Mucosa of gallbladder (tissue), 1 donor: ENCODE measurements at regions not wholly inside any gene's neighbourhood (a gene's known extent, or its start where the extent isn't known, plus 50 kb on each side); places are given as distances from the start of the nearest gene placed in this dataset.

Experiments
- DNase-seq: peaks from one replicate; pipeline ENCODE4 v3.0.0-alpha.2; 2020; ENCODE audit warnings: low spot score
- donor health status: DM: no; HTN: no; CAD: no.

GRCh38 chr2:217091531-217091930, 231.7 kb upstream of the TNP1 start:
- no peak for DNase-seq

DNA sequence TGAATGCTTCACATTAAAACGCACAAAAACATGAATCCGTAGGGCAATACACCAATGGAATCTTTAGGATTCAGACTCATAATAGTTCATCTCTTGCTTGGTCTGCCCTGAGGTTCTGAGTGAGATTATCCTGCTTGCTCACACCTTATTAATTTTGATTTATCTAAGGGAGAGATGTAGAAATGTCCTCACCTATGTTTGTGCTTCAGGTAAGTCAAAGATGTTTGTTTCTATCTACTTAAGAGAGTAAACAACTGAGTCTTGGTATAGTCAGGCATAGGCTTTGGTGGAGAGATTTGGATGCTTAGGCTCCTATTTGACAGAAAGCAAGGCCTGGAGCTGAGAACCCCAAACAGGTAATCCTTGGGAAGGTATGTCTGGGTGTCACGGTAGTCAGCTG, 231.0 kb upstream of the TNP1 start:
- DNase-seq: no peak

DNA sequence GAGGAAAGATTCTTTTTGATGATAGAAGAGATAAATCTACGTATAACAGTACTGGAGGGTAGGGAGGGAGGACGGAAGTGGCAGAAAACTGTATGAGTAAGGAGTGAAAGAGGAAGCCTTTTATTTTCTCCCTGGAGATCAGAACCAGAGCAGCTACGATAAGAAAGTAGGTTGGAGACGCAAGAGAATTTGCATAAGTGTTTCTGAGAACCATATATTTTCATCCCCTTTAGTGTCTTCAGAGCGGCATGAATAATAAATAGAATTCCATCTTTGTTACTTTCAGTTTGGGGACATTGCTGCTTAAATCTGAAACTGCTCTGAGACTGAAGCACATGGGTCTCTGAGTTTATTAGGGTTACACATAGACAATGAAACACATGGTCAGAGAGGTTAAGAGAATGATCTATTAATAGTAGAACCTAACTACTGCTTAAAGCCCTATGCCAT, 230.2 kb upstream of the TNP1 start:
- no peak for DNase-seq

DNA sequence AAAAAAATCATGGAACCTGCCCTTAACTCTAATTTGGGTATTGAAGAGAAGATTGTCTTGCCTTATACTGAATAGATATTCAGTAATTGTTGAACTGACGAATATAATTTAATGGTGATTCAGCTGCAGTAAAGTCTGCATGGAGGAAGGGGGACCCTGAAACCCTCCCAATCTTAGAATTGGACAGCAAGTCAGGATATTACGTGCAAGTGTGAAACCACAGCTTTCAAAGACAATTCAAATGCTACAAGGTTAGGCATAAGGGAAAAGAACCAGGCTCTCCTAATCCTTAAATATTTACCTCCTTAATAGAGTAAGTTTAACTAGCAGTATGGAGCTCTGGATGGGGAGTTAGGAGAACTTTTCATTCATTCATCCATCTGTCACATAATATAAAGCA, 226.9 kb upstream of the TNP1 start:
- DNase-seq: no peak

GRCh38 chr2:217086038-217086522, 226.2 kb upstream of the TNP1 start:
- DNase-seq: no peak

GRCh38 chr2:217085543-217085942, 225.7 kb upstream of the TNP1 start:
- DNase-seq: no peak

DNA sequence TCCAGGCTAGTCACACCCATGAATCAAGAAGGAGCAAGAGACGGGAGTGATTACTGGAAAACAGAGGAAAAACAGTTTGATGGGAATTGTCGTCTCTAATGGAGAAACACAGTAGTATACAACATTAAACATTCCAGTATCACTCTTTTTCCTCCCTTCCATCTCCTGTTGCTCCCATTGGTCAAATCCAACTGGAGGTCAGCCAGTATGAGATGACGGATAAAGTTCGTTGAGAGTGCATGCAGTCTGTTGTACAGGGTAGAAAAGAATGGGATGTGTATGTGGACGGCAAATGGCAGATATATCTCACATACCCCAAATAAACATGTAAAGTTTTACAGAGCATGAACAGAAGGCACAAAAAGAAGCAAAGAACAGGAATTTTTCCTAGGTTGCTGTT, 221.9 kb upstream of the TNP1 start:
- no peak for DNase-seq

DNA sequence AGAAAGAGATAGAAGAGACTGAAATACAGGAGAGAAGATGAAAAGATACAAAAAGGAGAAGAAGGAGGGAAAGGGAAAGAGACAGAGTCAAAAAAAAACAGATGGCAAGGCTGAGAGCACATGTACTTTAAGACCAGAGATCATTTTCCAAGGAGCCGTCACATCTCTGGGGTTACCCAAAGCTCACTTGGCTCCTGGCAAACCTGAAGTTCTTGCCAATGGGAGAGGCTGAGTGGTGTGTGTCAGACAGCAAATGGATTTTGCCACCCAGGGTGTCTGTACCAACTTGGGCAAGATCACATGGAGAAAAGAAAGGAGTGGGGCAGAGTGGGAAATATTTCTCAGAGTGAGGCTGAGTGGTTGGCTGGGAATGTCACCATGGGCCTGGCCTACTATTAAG, 219.3 kb upstream of the TNP1 start:
- DNase-seq: no peak

- DNase-seq: no peak
Observed at GRCh38 chr2:217077831-217078407, 218.1 kb upstream of the TNP1 start.

DNA sequence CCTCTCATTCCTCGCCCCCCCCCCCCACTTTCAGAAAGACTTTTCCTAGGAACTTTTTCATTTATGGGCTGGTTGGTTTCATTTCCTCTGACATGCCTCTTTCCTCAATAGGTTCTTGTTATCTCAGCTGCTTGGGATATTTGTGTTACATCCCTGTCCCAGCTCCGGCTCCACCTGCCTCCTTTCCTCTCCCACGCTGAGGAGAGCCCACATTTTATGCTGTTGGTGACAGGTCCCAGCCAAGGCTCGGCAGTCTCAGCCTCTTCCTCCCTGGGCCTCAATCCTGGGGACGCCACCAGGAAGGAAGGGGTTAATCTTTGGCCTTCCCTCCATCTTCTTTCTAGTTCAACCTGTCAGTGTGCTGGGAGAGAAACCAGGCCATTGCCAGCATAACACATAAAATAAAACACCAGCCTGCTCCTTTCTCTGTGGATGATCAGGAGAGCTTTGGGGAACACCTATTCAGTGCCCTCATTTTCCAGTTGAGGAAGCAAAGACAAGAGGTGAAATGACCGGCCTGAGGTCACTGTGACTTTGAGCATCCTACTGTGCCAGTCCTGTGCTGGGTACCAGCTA, 216.9 kb upstream of the TNP1 start:
- no peak for DNase-seq

- no peak for DNase-seq
Observed at GRCh38 chr2:217076058-217076435, 216.2 kb upstream of the TNP1 start.

DNA sequence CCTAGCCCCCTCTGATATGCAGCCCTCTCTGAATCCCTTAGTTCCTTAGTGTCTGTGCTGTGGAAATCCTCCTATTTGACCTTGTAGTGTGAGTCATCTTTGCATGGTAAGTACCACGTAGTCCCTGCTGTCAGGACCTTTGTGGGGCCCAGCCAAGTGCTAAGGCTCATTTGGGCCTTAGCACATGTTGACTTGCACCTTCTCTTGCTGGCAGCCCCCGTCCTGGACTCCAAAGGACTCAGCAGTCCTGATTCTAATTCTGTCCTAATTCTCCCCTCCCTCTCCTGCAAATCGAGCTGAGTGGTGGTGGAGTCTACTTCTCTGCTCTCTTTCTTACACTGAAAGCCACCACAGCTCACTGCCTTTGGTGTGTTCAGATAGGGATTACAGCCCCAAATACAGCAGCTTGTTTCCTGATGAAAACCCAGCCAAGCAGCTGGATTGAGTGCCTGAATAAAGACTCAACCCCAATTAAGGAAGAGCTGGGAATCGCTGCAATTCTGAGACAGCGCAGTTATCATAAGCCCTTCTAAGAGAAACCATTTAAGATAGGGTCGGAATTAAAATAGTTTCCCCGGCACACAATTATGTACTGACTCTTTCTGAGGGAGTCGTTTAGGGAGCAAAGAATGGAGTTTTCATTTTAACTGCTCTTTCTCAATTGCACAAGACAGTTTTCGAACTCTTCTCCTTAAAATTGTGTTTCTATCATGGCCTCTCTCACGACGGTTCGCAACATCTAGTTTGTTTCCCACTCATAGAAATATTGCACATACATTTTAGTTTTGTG, 215.6 kb upstream of the TNP1 start:
- DNase-seq: no peak

GRCh38 chr2:217074576-217075255, 214.9 kb upstream of the TNP1 start:
- DNase-seq: no peak

DNA sequence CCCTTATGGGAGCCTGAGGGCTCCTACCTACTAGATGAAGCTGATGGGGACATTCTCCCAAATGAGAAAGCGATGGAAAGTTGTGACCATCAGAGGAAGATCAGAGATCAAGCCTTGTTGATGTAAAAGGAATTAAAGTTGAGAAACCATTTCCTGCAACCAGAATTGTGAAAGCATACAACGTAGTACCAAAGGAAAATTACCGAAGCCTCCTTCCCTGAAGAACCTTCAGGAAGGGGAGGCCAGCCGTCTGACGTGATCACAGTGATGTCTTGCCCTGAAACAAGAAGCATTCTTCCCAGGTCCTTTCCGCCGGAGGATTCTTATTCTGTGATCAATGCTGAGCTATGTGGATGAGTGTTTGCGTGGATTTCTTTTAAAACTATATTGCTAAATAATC, 211.6 kb upstream of the TNP1 start:
- no peak for DNase-seq

- DNase-seq: no peak
Observed at GRCh38 chr2:217070611-217071010, 210.7 kb upstream of the TNP1 start.

DNA sequence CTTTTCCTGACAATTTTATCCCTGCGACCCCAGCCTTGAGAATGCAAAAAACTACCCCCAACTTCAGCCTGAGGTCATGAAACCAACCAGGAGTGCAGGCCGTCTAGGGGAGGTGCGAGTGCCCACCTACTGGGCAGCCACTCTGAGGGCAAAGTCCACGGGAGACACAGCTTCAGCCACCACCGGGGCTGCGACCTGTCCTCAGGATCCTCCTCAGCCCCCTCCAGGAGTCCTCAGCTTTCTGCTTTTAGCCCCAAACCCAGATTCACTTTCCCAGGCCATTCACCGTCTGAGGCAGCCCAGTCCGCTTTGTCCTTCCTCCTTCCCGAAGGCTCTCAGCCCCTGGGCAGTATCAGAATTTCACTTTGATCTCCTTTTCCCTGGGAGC, 210.2 kb upstream of the TNP1 start:
- DNase-seq: no peak

GRCh38 chr2:217069263-217070042, 209.6 kb upstream of the TNP1 start:
- DNase-seq: no peak

- no peak for DNase-seq
Observed at GRCh38 chr2:217068677-217069250, 208.9 kb upstream of the TNP1 start.

DNA sequence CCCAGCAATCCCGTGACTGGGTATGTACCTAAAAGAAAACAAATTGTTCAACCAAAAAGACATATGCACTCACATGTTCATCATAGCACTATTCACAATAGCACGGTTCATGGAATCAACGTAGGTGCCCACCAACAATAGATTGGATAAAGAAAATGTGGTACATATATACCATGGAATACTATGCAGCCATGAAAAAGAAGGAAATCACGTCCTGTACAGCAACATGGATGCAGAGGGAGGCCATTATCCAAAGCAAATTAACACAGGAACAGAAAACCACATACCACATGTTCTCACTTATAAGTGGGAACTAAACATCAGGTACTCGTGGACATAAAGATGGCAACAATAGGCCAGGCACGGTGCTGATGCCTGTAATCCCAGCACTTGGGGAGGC, 207.9 kb upstream of the TNP1 start:
- no peak for DNase-seq

DNA sequence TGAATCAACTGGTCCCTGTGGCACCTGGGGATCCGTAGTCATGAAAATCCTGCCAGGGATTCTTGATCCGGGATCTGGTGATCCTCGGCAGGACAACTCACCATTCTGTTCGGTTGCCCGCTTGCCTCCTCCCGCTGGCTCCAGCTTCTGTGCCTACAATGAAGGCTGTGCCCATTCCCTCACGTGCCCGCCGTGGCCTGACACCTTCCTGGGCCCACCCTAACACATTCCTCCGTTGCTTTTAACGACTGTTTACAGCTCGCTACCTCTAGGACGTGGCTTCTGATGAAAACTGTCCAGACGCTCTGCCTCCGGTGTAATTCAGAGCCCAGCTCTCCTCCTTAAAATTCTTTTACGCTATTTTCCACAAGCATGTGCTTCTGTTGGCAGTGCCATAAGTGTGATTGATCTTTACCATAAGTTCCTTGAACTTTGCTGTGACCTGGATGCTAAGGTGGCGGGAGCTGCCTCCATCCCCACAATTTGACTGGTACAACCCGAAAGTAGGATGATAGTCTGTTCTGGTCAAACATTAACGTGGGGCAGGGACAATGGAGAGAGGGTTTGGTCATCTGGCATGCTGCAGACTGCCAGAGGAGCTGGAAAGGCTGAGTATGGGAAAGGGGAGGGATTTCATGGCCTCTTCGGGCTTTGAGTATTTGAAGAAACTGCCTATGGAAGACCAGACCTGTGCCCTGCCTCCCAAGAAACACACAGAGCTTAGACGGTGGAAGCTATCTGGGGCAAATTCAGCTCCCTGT, 206.8 kb upstream of the TNP1 start:
- DNase-seq: no peak
